Thyroid gland (tissue), 4 donors: ENCODE measurements at regions not wholly inside any gene's neighbourhood (a gene's known extent, or its start where the extent isn't known, plus 50 kb on each side); places are given as distances from the start of the nearest gene placed in this dataset.

ENCODE experiments used
- CTCF ChIP-seq, 6 experiments: fragments of 200-600 bp in 3 of 6; fragments of 450-650 bp in 3 of 6; sonication (generic) in 3 of 6; IDR thresholded peaks; one replicate each; pipeline ENCODE4 v1.5.1; 2016 to 2019; ENCODE audit warnings: antibody characterized with exemption in 6 of 6, mild to moderate bottlenecking in 2 of 6, inconsistent platforms in 1 of 6, moderate library complexity in 1 of 6
- POLR2A ChIP-seq, 2 donors: fragments of 450-650 bp; IDR thresholded peaks; one replicate each; pipeline ENCODE4 v1.6.1; 2017; ENCODE audit warnings: antibody characterized with exemption in 2 of 2, mild to moderate bottlenecking in 2 of 2, moderate library complexity in 1 of 2

GRCh38 chr15:39272901-39273300 is 308.0 kb upstream of the THBS1 start:
- no peak for TF ChIP-seq CTCF (IDR thresholded peaks at IDR 0.05)
- no peak for TF ChIP-seq POLR2A (IDR thresholded peaks at IDR 0.05)
